ENCODE measurements at regions not wholly inside any gene's neighbourhood (a gene's known extent, or its start where the extent isn't known, plus 50 kb on each side); places are given as distances from the start of the nearest gene placed in this dataset.

DNA sequence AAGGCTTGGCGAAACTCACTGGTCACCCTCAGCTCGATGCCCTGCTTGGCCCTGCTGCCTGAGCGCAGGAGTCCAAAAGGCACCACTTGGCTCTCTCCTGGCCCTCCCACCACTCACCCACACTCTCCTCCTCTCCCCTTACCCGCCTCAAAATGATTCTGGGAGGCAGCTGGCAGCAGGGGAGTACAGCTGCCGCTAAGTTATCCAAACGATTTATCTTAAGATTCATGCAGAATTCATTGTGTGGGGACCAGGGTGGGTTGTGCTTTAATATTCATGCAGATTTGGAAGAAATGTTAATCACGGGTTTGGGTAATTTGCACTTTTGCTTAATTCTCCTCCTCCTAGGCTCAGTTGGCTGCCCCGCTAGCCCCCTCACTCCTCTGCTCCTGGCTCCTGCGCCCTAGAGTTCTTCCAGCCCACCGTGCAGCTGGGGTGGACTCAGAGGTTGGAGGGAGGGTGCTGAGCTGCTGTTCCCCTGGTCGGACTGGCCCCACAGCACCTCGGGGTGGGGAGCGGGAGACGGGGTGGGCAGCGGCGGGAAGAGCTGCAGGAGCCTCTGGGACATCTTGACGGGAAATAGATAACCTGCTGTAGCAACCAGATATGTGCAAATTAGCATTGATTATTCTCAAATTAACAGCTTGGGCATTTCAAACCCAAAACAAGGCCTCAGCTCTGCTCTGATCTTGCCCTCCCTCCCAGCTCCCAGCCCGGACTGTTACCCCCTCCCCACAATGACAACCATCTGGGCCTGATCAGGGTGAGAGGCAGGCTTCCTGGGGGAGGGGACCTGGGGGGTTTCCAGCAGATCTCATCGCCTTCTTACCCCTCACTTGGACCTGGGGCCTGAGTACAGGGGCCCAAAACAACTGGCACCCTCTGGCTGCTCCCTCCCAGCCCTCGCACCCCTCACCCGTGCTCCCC is 122.6 kb upstream of the RPL38 start:
- DNase-seq (ENCODE audit: low spot score) = no peak

- DNase-seq (ENCODE audit: low spot score) = no peak
These were observed 120.6 kb upstream of the RPL38 start for GRCh38 chr17:74082886-74083285.

DNA sequence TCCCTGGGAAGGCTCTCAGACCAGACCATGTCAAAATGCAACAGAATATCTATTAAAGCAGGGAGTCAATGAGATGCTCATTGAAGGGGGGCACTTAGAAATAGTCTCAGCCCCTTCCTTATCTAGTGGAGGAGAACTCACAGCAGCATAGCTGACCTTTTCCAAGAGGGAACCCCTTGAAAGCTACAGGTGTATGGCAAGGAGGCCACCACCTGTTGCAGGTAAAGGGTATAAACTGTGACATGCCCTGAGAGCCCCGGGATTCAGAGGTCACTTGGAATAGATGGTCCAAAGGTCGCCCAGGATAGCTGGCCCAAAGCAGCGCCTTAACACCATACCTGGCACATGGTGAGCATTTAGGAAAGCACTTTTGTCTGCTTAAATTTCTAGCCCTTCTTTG is 120.2 kb upstream of the RPL38 start:
- no peak for DNase-seq (ENCODE audit: low spot score)

GRCh38 chr17:74085434-74085833 is 118.0 kb upstream of the RPL38 start:
- no peak for DNase-seq (ENCODE audit: low spot score)

DNA sequence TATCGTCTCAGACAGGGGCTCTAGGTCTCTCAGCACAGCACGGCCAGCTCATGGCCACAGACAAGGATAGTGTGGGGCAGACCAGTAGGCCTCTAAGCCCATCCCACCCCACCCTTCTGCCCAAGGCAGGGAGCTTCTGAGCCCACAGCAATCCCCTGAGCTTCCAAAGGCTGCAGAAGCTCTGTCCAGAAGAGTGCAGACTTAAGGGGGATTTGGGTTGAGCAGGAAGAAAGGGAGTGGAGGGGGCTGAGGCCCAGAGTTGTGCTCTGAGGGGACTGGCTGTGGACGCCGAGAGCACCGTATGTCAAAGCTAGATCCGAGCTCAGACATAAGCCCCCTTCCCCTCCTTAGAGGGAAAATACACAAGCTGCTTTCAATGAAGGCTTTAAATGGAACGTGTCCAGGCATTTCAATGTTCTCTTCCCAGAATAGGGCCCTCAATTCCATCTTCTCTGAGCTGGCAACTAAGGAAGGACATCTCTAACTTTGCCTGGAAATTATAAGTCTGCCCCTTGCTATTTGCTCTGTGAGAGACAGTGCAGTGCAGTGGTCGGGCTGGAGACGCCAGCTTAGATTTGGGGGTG is 116.4 kb upstream of the RPL38 start:
- no peak for DNase-seq (ENCODE audit: low spot score)

GRCh38 chr17:74088285-74088933 is 115.1 kb upstream of the RPL38 start:
- DNase-seq (ENCODE audit: low spot score) = no peak

- DNase-seq (ENCODE audit: low spot score) = no peak
These were observed 114.5 kb upstream of the RPL38 start for GRCh38 chr17:74088934-74089329.

DNA sequence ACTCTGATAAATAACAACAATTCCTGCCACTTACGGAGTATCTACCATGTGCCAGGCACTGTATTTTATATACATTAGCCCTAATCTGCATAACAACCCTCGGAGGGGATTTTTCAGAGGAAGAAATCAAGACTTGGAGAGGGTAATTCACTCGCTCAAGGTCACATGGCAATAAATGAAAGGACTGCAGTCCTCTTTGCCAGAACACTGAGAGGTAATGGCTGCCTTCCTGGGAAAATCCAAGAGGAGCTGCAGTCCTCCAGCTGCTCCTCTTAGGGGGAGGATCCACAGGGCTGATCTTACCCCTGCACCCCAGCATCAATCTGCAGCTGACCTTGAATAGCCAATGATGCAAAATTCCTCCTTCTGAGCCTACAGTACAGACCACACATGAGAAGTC is 114.1 kb upstream of the RPL38 start:
- no peak for DNase-seq (ENCODE audit: low spot score)

DNA sequence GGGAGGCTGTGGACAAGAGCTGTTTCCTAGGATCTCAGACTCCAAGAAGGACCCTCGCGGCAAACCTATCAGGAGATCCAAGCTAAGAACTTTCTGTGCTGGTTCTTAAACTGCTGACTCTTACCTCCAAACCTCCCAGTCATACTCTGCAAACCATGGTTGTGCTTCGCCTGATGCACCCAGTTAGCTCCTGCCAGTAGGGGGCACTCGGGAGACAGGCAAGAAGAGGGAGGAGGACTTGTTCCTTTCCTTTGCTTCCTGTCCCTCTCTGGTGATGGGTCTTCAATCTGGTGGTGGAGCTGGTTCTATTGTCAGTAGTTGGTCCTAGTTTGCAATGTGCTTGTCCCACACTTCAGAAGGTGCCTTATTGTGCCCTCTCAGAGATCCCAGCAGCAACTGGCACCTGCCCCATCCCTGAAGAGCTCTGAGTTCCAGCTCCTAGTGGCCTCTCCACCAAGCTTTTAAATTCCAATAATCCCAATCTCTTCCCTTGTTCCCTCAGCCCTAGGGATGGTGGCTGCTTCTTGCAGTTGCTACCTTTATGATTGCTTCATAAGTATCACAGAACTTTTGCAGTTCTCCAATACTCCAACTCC is 113.5 kb upstream of the RPL38 start:
- DNase-seq (ENCODE audit: low spot score) = peak; percentile 42

GRCh38 chr17:74094651-74095050 is 108.8 kb upstream of the RPL38 start:
- DNase-seq (ENCODE audit: low spot score) = no peak

DNA sequence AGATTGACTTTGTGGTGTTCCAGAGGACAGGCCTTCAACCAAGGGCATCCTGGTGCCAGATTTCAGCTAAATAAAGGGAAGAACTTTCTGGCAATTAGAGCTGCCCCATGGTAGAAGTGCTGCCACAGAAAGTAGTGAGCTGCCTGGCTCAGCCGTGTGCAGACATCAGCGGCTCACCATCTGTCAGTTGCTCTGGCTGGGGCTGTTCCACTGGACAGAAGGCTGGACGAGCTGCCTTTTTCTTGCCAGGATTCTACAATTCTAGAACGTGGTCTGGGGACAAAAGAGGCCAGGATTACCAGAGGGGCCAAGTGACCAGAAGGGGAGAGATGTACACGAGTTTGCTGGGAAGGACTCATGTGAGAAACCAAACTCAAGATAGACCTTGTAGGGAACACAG is 107.0 kb upstream of the RPL38 start:
- no peak for DNase-seq (ENCODE audit: low spot score)

DNA sequence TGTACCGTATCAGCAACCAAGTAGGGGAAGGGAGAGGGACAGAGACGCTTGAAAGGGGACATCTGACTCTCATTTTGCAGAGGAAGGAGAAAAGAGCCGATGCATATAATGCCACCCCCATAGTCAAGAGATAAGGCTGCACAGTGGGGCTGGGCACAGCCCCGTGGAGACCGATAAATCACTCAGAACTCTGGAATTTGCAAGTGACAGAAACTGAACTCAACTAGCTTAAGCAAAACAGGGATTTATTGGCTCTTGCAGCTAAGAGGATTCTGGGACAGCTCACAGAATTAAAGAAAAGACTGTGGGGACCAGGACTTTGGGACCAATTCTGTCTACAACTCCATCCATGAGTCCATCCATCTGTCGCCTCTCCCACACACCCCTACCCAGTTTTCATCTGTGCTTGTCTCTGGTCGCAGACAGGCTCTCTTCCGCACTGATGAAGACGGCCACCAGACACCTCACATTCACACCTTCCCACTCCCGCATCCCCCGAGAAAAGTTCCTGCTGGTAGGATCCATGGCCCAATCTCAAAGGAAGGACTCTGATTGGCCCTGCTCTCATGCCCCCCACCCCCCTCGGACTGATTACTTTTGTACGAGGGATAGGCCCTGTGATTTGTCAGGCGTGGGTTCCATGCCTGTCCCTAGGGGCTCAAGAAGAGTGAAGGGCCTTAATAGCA is 105.9 kb upstream of the RPL38 start:
- no peak for DNase-seq (ENCODE audit: low spot score)

DNA sequence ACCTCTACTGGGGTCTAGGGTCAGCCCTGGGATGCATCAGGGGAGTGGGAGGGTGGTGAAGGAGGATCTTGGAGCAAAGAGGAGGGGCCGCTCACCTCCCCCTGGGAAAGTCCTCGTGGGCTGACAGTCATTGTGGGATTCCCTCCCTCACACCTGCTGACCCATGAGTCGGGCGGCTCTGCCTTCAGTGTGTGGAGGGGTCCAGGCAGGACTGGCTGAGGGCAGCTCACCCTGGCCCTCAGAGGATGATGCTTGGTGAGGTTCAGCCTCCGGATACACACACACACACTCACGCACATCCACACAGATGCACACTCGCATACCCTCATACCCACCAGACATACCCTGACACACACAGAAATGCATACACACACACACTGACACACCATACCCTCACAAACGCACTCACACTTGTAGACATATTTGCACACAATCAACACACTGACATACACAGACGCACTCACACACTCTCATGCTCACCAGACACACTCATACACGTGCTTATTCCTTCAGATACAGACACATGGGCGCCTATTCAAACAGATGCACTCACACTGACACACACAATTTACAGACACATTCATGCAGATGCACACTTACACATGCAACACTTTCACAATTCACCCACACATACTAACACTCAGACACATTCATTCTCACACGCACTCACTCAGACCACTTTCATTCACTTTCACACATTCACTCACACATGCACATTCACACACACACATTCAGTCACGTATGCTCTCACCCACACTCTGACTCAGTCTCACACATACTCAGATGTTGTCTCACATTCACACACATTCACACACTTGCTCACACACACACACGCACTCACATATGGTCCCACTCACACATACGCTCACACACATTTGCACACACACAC is 105.1 kb upstream of the RPL38 start:
- no peak for DNase-seq (ENCODE audit: low spot score)

GRCh38 chr17:74099442-74100340 is 103.8 kb upstream of the RPL38 start:
- DNase-seq (ENCODE audit: low spot score) = no peak

GRCh38 chr17:74104921-74105320 is 98.6 kb upstream of the RPL38 start:
- DNase-seq (ENCODE audit: low spot score) = no peak

DNA sequence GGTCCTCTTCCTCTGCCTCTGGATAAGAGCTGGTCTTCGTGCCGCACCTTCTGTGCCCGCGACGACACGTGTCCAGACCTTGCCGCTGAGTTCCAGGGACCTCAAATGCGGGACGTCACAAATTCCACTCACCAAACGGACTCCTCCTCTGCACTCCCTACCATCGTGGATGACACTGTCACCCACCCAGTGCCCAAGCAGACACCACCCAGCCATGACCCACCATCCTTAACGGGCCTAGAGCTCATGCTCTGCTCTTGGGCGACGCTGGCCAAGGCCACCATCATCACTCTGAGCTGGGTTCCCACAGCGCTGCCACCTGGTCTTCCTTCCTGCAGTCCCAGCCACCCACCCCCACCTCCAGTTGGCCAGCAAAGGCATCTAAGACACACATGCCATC is 96.4 kb upstream of the RPL38 start:
- no peak for DNase-seq (ENCODE audit: low spot score)

DNA sequence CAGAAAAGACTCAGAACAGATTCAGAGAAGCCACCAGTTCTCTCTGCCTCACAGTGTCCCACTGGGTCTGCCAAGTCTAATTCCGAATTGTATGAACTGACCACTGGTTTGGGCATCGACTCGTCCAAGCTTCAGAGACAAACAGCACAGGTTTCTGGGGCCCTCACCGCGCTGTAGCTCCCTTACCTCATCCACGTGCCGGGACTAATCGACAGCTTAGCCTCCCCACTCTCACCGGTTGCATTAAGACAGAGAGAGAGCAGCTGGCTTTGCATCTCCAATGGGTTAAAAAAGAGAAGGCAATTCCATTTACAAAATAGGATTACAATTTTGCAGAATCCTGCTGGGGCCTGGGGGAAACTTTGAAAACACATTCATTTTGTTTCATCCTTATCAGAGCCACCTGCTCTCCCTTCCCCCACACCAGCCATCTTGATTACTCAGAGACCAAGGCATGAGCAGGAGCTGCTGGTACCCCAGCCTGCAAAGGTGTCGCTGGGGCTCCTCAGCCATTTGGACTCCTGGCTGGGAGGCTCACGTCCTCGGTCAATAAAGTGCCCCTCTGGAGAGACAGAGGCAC is 95.3 kb upstream of the RPL38 start:
- no peak for DNase-seq (ENCODE audit: low spot score)

- no peak for DNase-seq (ENCODE audit: low spot score)
These were observed 93.0 kb upstream of the RPL38 start for GRCh38 chr17:74110467-74110866.

GRCh38 chr17:74113326-74113725 is 90.2 kb upstream of the RPL38 start:
- no peak for DNase-seq (ENCODE audit: low spot score)
